PC-3 (cell line): ENCODE measurements at regions not wholly inside any gene's neighbourhood (a gene's known extent, or its start where the extent isn't known, plus 50 kb on each side); places are given as distances from the start of the nearest gene placed in this dataset.

Source experiments
- EZH2phosphoT487 ChIP-seq: fragments of 300-600 bp; sonication (generic); IDR thresholded peaks from 2 replicates; pipeline ENCODE4 v1.6.1; 2018; ENCODE audit warnings: mild to moderate bottlenecking, antibody characterized with exemption, low read length, borderline replicate concordance
- TF ChIP-seq, protein P1 (sequence below): fragments of 300-600 bp; sonication (generic); conservative IDR thresholded peaks from 2 replicates; pipeline ENCODE4 v1.5.1; 2017; ENCODE audit warnings: antibody characterized with exemption, low read depth, mild to moderate bottlenecking, low read length

DNA sequence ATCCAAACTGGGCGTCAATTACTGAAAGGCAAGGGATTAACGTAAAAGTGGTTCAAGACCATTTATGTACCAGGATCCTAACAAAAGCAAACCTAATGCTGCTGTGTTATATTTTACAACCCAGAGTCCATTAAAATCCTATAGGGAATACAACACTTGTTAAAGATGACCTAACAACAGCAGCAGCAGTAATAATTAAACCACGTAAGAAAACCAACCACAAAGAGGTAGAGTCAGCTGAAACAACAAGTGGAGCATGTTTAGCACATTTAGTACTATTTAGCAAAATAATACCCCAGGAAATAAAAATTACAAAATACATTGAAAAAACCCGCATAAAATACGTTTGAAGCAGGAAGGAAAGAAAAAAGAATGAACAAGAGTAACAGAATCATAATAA, 82.1 kb upstream of the AGBL1 start:
- TF ChIP-seq, protein P1, sequence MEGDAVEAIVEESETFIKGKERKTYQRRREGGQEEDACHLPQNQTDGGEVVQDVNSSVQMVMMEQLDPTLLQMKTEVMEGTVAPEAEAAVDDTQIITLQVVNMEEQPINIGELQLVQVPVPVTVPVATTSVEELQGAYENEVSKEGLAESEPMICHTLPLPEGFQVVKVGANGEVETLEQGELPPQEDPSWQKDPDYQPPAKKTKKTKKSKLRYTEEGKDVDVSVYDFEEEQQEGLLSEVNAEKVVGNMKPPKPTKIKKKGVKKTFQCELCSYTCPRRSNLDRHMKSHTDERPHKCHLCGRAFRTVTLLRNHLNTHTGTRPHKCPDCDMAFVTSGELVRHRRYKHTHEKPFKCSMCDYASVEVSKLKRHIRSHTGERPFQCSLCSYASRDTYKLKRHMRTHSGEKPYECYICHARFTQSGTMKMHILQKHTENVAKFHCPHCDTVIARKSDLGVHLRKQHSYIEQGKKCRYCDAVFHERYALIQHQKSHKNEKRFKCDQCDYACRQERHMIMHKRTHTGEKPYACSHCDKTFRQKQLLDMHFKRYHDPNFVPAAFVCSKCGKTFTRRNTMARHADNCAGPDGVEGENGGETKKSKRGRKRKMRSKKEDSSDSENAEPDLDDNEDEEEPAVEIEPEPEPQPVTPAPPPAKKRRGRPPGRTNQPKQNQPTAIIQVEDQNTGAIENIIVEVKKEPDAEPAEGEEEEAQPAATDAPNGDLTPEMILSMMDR: no peak
- no peak for TF ChIP-seq EZH2phosphoT487
